Fibroblast of lung (primary cell): ENCODE measurements at regions not wholly inside any gene's neighbourhood (a gene's known extent, or its start where the extent isn't known, plus 50 kb on each side); places are given as distances from the start of the nearest gene placed in this dataset.

Experiments
- DNase-seq, 2 donors: peaks; one replicate each; pipeline versions ENCODE4 v3.0.0 to v3.0.0-alpha.2; 2010; ENCODE audit warnings: low read depth in 2 of 2
- H2AFZ ChIP-seq: 2 replicates; pipeline ENCODE4 v1.5.1; 2012; ENCODE audit warnings: low read length, control low read depth, inconsistent platforms
- H3K27ac ChIP-seq: 2 replicates; pipeline ENCODE4 v1.5.1; 2011; ENCODE audit warnings: low read length, control low read depth; ENCODE audit not compliant: insufficient read depth
- H3K27me3 ChIP-seq: 2 replicates; pipeline ENCODE4 v1.5.1; 2011; ENCODE audit warnings: mild to moderate bottlenecking, low read length; ENCODE audit not compliant: control insufficient read depth, insufficient read depth
- H3K36me3 ChIP-seq: 2 replicates; pipeline ENCODE4 v1.5.1; 2011; ENCODE audit warnings: low read length; ENCODE audit not compliant: control insufficient read depth, insufficient read depth
- H3K4me1 ChIP-seq: 2 replicates; pipeline ENCODE4 v1.5.1; 2011; ENCODE audit warnings: low read length; ENCODE audit not compliant: control insufficient read depth, insufficient read depth; ENCODE audit errors: extremely low read depth
- H3K4me2 ChIP-seq: 2 replicates; pipeline ENCODE4 v1.5.1; 2011; ENCODE audit warnings: low read length, control low read depth; ENCODE audit not compliant: insufficient read depth; ENCODE audit errors: extremely low read depth
- H3K4me3 ChIP-seq, 4 experiments: fragments of 200-600 bp in 1 of 4; sonication (generic) in 1 of 4; replicated peaks in 1 of 4; 2 replicates each; pipeline ENCODE4 v1.5.1; 2011 to 2016; ENCODE audit warnings: low read length in 4 of 4, low read depth in 3 of 4, mild to moderate bottlenecking in 3 of 4, control low read depth in 2 of 4, inconsistent platforms in 1 of 4, mixed read lengths in 1 of 4; ENCODE audit not compliant: insufficient read depth in 1 of 4; ENCODE audit errors: control extremely low read depth in 1 of 4
- H3K79me2 ChIP-seq: 2 replicates; pipeline ENCODE4 v1.5.1; 2012; ENCODE audit warnings: mild to moderate bottlenecking, low read length, inconsistent platforms; ENCODE audit not compliant: control insufficient read depth, insufficient read depth
- H3K9ac ChIP-seq: 2 replicates; pipeline ENCODE4 v1.5.1; 2011; ENCODE audit warnings: mild to moderate bottlenecking, low read length, control low read depth; ENCODE audit not compliant: insufficient read depth
- H3K9me3 ChIP-seq: 2 replicates; pipeline ENCODE4 v1.5.1; 2012; ENCODE audit warnings: low read depth, low read length; ENCODE audit not compliant: control insufficient read depth, insufficient read depth
- H4K20me1 ChIP-seq: 2 replicates; pipeline ENCODE4 v1.5.1; 2011; ENCODE audit warnings: low read length; ENCODE audit not compliant: control insufficient read depth, insufficient read depth; ENCODE audit errors: extremely low read depth
- EZH2 ChIP-seq: IDR thresholded peaks from 2 replicates; pipeline ENCODE4 v1.5.1; 2012; ENCODE audit warnings: low read length, control low read depth, mild to moderate bottlenecking; ENCODE audit errors: missing control alignments
- TF ChIP-seq, protein P1 (sequence below), 2 donors: IDR thresholded peaks in 1 of 2; conservative IDR thresholded peaks in 1 of 2; 1 replicate in 1 of 2; 2 replicates in 1 of 2; pipeline ENCODE4 v1.5.1; 2011 to 2012; ENCODE audit warnings: low read length in 2 of 2, control low read depth in 1 of 2, inconsistent platforms in 1 of 2, low read depth in 1 of 2, mild to moderate bottlenecking in 1 of 2

GRCh38 chr6:105952326-105952725, 133.8 kb upstream of the PRDM1 start:
- no peaks in the 10 kb centered on the region for H3K27me3 ChIP-seq
- no peaks in the 10 kb centered on the region for H3K36me3 ChIP-seq
- H3K4me2 ChIP-seq, result no peak overlapping the region
- no peak overlapping the region for H2AFZ ChIP-seq
- H3K27ac ChIP-seq, result no peak overlapping the region
- no peaks in the 10 kb centered on the region for H4K20me1 ChIP-seq
- TF ChIP-seq, protein P1, sequence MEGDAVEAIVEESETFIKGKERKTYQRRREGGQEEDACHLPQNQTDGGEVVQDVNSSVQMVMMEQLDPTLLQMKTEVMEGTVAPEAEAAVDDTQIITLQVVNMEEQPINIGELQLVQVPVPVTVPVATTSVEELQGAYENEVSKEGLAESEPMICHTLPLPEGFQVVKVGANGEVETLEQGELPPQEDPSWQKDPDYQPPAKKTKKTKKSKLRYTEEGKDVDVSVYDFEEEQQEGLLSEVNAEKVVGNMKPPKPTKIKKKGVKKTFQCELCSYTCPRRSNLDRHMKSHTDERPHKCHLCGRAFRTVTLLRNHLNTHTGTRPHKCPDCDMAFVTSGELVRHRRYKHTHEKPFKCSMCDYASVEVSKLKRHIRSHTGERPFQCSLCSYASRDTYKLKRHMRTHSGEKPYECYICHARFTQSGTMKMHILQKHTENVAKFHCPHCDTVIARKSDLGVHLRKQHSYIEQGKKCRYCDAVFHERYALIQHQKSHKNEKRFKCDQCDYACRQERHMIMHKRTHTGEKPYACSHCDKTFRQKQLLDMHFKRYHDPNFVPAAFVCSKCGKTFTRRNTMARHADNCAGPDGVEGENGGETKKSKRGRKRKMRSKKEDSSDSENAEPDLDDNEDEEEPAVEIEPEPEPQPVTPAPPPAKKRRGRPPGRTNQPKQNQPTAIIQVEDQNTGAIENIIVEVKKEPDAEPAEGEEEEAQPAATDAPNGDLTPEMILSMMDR (conservative IDR thresholded peaks at IDR 0.05 in 1 of 2, IDR thresholded peaks at IDR 0.05 in 1 of 2; ENCODE audit: low read depth in 1 of 2, low read length in 2 of 2), result no peak
- TF ChIP-seq EZH2, result no peak
- H3K79me2 ChIP-seq, result no peaks in the 10 kb centered on the region
- H3K4me1 ChIP-seq, result no peaks in the 10 kb centered on the region
- H3K4me3 ChIP-seq, result no peak overlapping the region
- DNase-seq, result no peak
- H3K9ac ChIP-seq, result no peak overlapping the region
- H3K9me3 ChIP-seq, result no peaks in the 10 kb centered on the region

GRCh38 chr6:105951322-105951721, 134.8 kb upstream of the PRDM1 start:
- TF ChIP-seq EZH2, result no peak
- no peaks in the 10 kb centered on the region for H3K9me3 ChIP-seq
- no peaks in the 10 kb centered on the region for H3K36me3 ChIP-seq
- no peak for DNase-seq
- H4K20me1 ChIP-seq, result no peaks in the 10 kb centered on the region
- H3K27ac ChIP-seq, result no peak overlapping the region
- H3K4me1 ChIP-seq, result no peaks in the 10 kb centered on the region
- H3K4me3 ChIP-seq, result no peak overlapping the region
- H3K9ac ChIP-seq, result no peak overlapping the region
- no peak overlapping the region for H2AFZ ChIP-seq
- H3K79me2 ChIP-seq, result no peaks in the 10 kb centered on the region
- H3K27me3 ChIP-seq, result no peaks in the 10 kb centered on the region
- H3K4me2 ChIP-seq, result no peak overlapping the region

GRCh38 chr6:105949869-105950268, 136.3 kb upstream of the PRDM1 start:
- Histone ChIP-seq H3K9me3 (no peaks in the 10 kb centered on the region), H4K20me1 (no peaks in the 10 kb centered on the region), H3K4me1 (no peaks in the 10 kb centered on the region), H3K27me3 (no peaks in the 10 kb centered on the region), H3K27ac (no peak overlapping the region), H2AFZ (no peak overlapping the region), H3K79me2 (no peaks in the 10 kb centered on the region), H3K9ac (no peak overlapping the region), H3K36me3 (no peaks in the 10 kb centered on the region), H3K4me3 (no peak overlapping the region), H3K4me2 (no peak overlapping the region)
- TF ChIP-seq, protein P1 (conservative IDR thresholded peaks at IDR 0.05 in 1 of 2, IDR thresholded peaks at IDR 0.05 in 1 of 2; ENCODE audit: low read depth in 1 of 2, low read length in 2 of 2), result no peak
- no peak for TF ChIP-seq EZH2
- DNase-seq, result no peak
